Body of pancreas (tissue), 4 donors: ENCODE measurements at regions not wholly inside any gene's neighbourhood (a gene's known extent, or its start where the extent isn't known, plus 50 kb on each side); places are given as distances from the start of the nearest gene placed in this dataset.

Experiments used
- ATAC-seq: fragments of 150-250 bp; one replicate; pipeline ENCODE4 v1.9.1; 2016
- DNase-seq, 4 donors: peaks; one replicate each; pipeline ENCODE4 v3.0.0-alpha.2; 2019
- H3K27ac ChIP-seq, 4 donors: fragments of 200-600 bp; sonication (generic); 1 replicate in 3 of 4; 2 replicates in 1 of 4; pipeline versions ENCODE4 v1.5.1 to v1.6.1; 2016 to 2019; ENCODE audit warnings: mild to moderate bottlenecking in 1 of 4, mixed read lengths in 1 of 4, moderate library complexity in 1 of 4
- H3K27me3 ChIP-seq, 2 donors: fragments of 200-600 bp; sonication (generic); one replicate each; pipeline ENCODE4 v1.6.0; 2016; ENCODE audit warnings: mild to moderate bottlenecking in 1 of 2
- H3K36me3 ChIP-seq, 2 donors: fragments of 200-600 bp; sonication (generic); replicated peaks in 1 of 2; 2 replicates each; pipeline ENCODE4 v1.5.1; 2016; ENCODE audit warnings: low read depth in 2 of 2; ENCODE audit not compliant: insufficient read depth in 1 of 2
- H3K4me1 ChIP-seq: fragments of 200-600 bp; sonication (generic); one replicate; pipeline ENCODE4 v1.6.0; 2016
- H3K4me3 ChIP-seq, 2 donors: fragments of 200-600 bp; sonication (generic); 1 replicate in 1 of 2; 2 replicates in 1 of 2; pipeline ENCODE4 v1.5.1; 2016 to 2019
- H3K9me3 ChIP-seq, 3 donors: fragments of 200-600 bp; sonication (generic); 1 replicate in 2 of 3; 2 replicates in 1 of 3; pipeline ENCODE4 v1.5.1; 2016
- CTCF ChIP-seq, 7 experiments: fragments of 450-650 bp in 4 of 7; fragments of 200-600 bp in 3 of 7; sonication (generic) in 3 of 7; IDR thresholded peaks; one replicate each; pipeline ENCODE4 v1.5.1; 2016 to 2019; ENCODE audit warnings: antibody characterized with exemption in 7 of 7
- POLR2A ChIP-seq, 3 donors: fragments of 450-650 bp; IDR thresholded peaks; one replicate each; pipeline ENCODE4 v1.6.1; 2016; ENCODE audit warnings: antibody characterized with exemption in 3 of 3, mild to moderate bottlenecking in 2 of 3
- WGBS, 2 donors: methylation state at CpG; one replicate each; pipeline ENCODE4 v1.1.5; 2017; 5-methylcytosine and 5-hydroxymethylcytosine counted together
- intact Hi-C: fragments of 100-400 bp; cut with DNase I; formaldehyde crosslinking; loops from one replicate; pipeline ENCODE4 v1.15.1; 2023

DNA sequence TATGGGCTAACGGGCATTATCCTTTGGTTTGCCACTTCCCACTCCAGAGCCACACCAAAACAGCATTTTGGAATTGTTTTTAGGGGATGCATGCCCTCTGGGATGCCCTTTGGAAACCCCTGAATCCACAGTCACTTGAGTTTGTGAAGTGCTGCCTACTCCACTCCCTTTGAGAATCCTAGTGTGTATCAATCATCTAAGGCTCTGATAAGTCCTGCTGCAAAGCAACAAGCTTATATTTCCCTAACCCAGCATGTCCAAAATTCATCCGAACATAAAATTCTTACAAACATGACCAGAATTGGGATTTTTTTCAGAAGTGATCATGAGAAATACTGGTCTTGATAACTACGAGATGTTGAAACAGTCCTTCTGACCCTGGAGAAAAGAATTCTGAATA is 387.9 kb downstream of the MN1 start:
- 88% methylated on average over 3 of the region's 3 CpGs for whole genome bisulfite sequencing, 2 donors
- H3K27ac ChIP-seq = no peak overlapping the region
- no peak for ATAC-seq
- no peaks in the 10 kb centered on the region for H3K9me3 ChIP-seq
- H3K4me1 ChIP-seq = peaks cover 9% of the 10 kb centered on the region
- intact Hi-C loops = no loop called here
- no peak for DNase-seq
- H3K27me3 ChIP-seq = no peaks in the 10 kb centered on the region
- no peaks in the 10 kb centered on the region for H3K36me3 ChIP-seq
- no peak overlapping the region for H3K4me3 ChIP-seq
- no peak for TF ChIP-seq CTCF (IDR thresholded peaks at IDR 0.05)

DNA sequence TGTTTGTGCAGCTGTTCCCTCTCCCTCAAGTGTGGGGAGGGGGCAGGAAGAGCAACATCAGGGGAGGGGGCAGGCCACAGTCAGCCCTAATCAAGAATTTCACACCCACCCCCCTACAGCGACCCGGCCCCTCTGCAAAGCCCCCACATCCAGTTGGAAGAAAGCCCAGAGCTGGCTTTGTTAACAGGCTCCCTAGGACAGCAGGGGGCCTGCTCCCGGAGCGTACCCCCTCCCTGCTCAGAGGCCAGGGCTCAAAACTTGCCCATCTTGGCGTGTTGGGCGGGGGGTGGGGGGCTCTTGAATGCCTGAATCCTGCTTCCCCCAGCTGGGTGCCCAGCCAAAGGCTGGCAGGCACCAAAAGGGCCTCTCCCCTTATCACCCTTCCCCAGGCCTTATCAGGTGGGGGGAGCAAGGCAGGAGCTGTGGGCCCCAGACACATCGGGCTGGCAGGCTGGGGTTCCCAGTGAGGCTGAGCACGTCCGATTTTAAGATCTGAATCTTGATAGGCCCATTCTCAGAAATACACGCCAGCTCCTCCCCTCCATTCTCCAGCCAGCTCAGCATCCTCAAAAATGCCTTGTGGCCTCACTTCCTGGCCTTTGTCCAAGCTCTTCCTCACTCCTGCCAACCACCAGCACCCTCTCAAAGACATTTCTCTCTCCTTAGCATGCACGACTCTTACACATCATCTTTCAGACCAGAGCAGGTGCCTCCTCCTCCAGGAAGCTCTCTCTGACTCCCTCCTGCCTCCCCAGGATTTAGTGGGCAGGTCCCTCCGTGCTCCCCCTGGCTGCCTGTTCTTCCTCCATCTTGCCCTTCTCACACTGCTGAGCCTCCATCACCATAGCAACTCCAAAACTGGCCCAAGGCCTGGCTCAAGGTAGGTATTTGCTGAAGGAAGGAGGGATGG is 384.8 kb downstream of the MN1 start:
- H3K4me3 ChIP-seq = no peak overlapping the region
- WGBS, 2 donors = 16% methylated on average over 10 to 12 of the region's 12 CpGs
- intact Hi-C loops = no loop called here
- ATAC-seq (no peak), DNase-seq (peak in 1 of 4 donors; percentile 24)
- H3K4me1 ChIP-seq = peaks cover 36% of the 10 kb centered on the region
- no peak for TF ChIP-seq CTCF (IDR thresholded peaks at IDR 0.05)
- TF ChIP-seq POLR2A (IDR thresholded peaks at IDR 0.05) = no peak
- H3K27me3 ChIP-seq = no peaks in the 10 kb centered on the region
- H3K36me3 ChIP-seq = no peaks in the 10 kb centered on the region
- H3K27ac ChIP-seq = no peak overlapping the region
- no peaks in the 10 kb centered on the region for H3K9me3 ChIP-seq

- no peak for DNase-seq
- intact Hi-C loops = no loop called here
- WGBS, 2 donors = 78 to 83% methylated on average over 5 of the region's 5 CpGs
These were observed 384.1 kb downstream of the MN1 start for GRCh38 chr22:27417421-27417814.

DNA sequence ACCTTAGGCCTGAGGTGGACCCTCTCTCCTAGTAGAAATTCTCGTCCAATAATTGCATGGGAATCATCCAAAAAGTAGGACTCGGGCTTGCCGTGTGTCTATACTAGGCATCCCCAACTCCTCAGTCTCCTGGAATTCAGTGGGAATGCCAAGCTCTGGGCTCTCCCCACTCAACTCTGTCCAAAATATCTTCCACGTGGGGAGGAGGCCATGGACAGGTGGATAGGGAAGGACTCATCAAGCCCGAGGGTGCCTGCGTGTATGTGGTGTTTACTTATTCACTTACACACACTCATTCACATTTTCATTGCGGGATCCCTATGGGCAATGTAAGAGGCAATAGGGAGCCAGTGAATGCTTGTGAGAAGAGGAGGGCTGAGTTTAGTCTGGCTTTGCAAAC is 383.3 kb downstream of the MN1 start:
- TF ChIP-seq POLR2A (IDR thresholded peaks at IDR 0.05) (no peak), CTCF (IDR thresholded peaks at IDR 0.05) (no peak)
- no peak overlapping the region for H3K27ac ChIP-seq
- H3K4me3 ChIP-seq = no peak overlapping the region
- WGBS, 2 donors = 71 to 81% methylated on average over 7 of the region's 7 CpGs
- H3K27me3 ChIP-seq = no peaks in the 10 kb centered on the region
- no peaks in the 10 kb centered on the region for H3K9me3 ChIP-seq
- DNase-seq (no peak), ATAC-seq (no peak)
- peaks cover 36% of the 10 kb centered on the region for H3K4me1 ChIP-seq
- no peaks in the 10 kb centered on the region for H3K36me3 ChIP-seq
- intact Hi-C loops = no loop called here

More at GRCh38 chr22:27417421-27417814, 384.1 kb downstream of the MN1 start:
- Histone ChIP-seq H3K4me3 (no peak overlapping the region), H3K27ac (no peak overlapping the region), H3K9me3 (no peaks in the 10 kb centered on the region), H3K4me1 (peaks cover 36% of the 10 kb centered on the region), H3K36me3 (no peaks in the 10 kb centered on the region), H3K27me3 (no peaks in the 10 kb centered on the region)
- no peak for ATAC-seq
- no peak for TF ChIP-seq CTCF (IDR thresholded peaks at IDR 0.05)
- no peak for TF ChIP-seq POLR2A (IDR thresholded peaks at IDR 0.05)

GRCh38 chr22:27419473-27419872 is 382.1 kb downstream of the MN1 start:
- no peak overlapping the region for H3K27ac ChIP-seq
- no peak for ATAC-seq
- WGBS, 2 donors = 44 to 47% methylated on average over 7 of the region's 7 CpGs
- no peaks in the 10 kb centered on the region for H3K27me3 ChIP-seq
- intact Hi-C loops = no loop called here
- H3K4me1 ChIP-seq = peaks cover 36% of the 10 kb centered on the region
- TF ChIP-seq CTCF (IDR thresholded peaks at IDR 0.05) = no peak
- no peak for TF ChIP-seq POLR2A (IDR thresholded peaks at IDR 0.05)
- DNase-seq = no peak
- H3K9me3 ChIP-seq = no peaks in the 10 kb centered on the region
- H3K36me3 ChIP-seq = no peaks in the 10 kb centered on the region
- no peak overlapping the region for H3K4me3 ChIP-seq
